ENCODE measurements at regions not wholly inside any gene's neighbourhood (a gene's known extent, or its start where the extent isn't known, plus 50 kb on each side); places are given as distances from the start of the nearest gene placed in this dataset.
"Not testable (repeated sequence)": the region's sequence is repeated elsewhere in the genome, so short reads cannot be mapped to it uniquely, and the experiment has no call there.

DNA sequence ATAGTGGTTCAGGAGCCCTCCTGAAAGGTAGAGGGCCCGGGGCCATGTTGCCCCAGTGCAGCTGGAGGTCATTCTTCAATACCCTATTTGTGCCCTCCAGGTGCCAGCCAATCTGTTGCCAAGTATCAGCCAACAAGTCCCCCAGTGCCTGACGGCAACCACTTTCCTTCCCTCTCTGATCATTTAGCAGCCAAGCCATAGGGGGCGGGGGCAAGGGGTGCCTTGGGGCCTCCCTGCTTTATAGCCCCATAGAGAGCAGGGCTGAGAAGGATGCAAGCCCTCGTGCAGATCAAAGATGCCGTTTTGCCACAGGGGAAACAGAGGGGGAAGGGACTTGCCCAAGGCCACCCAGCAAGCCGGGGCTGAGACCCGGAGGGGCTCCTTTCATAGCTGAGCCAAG, 149.0 kb upstream of the CHST15 start:
- no peak overlapping the region for H3K4me3 ChIP-seq
- DNase-seq, result no peak
- intact Hi-C loops (cut with DNase I, micrococcal nuclease), result no loop called here
- H3K4me1 ChIP-seq (ENCODE audit: low read depth), result no peaks in the 10 kb centered on the region
- H3K9me3 ChIP-seq, result no peaks in the 10 kb centered on the region
- no peak for TF ChIP-seq CTCF (IDR thresholded peaks at IDR 0.05)
- H3K36me3 ChIP-seq (ENCODE audit: low read depth), result no peaks in the 10 kb centered on the region
- no peak for ATAC-seq

DNA sequence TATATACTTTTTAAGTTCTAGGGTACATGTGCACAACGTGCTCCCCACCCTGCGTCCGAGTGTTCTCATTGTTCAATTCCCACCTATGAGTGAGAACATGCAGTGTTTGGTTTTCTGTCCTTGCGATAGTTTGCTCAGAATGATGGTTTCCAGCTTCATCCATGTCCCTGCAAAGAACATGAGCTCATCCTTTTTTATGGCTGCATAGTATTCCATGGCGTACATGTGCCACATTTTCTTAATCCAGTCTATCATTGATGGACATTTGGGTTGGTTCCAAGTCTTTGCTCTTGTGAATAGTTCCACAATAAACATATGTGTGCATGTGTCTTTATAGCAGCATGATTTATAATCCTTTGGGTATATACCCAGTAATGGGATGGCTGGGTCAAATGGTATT, 148.1 kb upstream of the CHST15 start:
- H3K4me1 ChIP-seq (ENCODE audit: low read depth); H3K36me3 ChIP-seq (ENCODE audit: low read depth); H3K9me3 ChIP-seq; ATAC-seq; intact Hi-C loops (cut with DNase I, micrococcal nuclease); DNase-seq; H3K4me3 ChIP-seq: not testable (repeated sequence)

GRCh38 chr10:124240839-124241291, 147.5 kb upstream of the CHST15 start:
- DNase-seq (no peak), ATAC-seq (no peak)
- intact Hi-C loops (cut with DNase I, micrococcal nuclease), result no loop called here
- Histone ChIP-seq H3K4me3 (no peak overlapping the region), H3K9me3 (no peaks in the 10 kb centered on the region), H3K4me1 (ENCODE audit: low read depth) (no peaks in the 10 kb centered on the region), H3K36me3 (ENCODE audit: low read depth) (no peaks in the 10 kb centered on the region)
- no peak for TF ChIP-seq CTCF (IDR thresholded peaks at IDR 0.05)

DNA sequence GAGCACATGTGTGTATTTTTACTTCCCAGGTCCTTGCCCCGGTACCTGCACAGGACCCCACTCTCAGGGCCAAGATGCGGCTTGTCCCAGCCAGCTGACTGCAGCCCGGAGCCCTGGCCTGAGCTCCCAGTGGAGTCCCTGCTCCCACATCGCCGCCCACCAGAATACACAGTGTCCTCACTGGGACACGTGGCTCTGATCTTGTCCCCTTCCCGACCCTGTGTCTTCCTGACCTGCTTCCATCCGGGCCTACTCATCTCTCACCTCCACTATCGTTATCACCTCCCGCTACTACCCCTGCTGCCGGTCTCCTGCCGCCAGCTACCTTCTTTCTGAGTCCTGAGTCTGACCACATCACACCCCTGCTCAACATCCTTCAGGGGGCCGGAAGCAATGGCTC, 146.3 kb upstream of the CHST15 start:
- no peaks in the 10 kb centered on the region for H3K36me3 ChIP-seq (ENCODE audit: low read depth)
- intact Hi-C loops (cut with DNase I, micrococcal nuclease), result no loop called here

GRCh38 chr10:124239134-124239533, 145.7 kb upstream of the CHST15 start:
- Histone ChIP-seq H3K4me3 (no peak overlapping the region), H3K9me3 (no peaks in the 10 kb centered on the region), H3K36me3 (ENCODE audit: low read depth) (no peaks in the 10 kb centered on the region), H3K4me1 (ENCODE audit: low read depth) (no peaks in the 10 kb centered on the region)
- TF ChIP-seq CTCF (IDR thresholded peaks at IDR 0.05), result no peak
- DNase-seq (no peak), ATAC-seq (no peak)
- intact Hi-C loops (cut with DNase I, micrococcal nuclease), result no loop called here

More for the DNA sequence above, 146.3 kb upstream of the CHST15 start:
- Histone ChIP-seq H3K9me3 (no peaks in the 10 kb centered on the region), H3K4me3 (no peak overlapping the region), H3K4me1 (ENCODE audit: low read depth) (no peaks in the 10 kb centered on the region)
- no peak for TF ChIP-seq CTCF (IDR thresholded peaks at IDR 0.05)
- no peak for DNase-seq
- ATAC-seq, result no peak

GRCh38 chr10:124238367-124238766, 145.0 kb upstream of the CHST15 start:
- Histone ChIP-seq H3K4me1 (ENCODE audit: low read depth) (no peaks in the 10 kb centered on the region), H3K9me3 (no peaks in the 10 kb centered on the region), H3K4me3 (no peak overlapping the region), H3K36me3 (ENCODE audit: low read depth) (no peaks in the 10 kb centered on the region)
- intact Hi-C loops (cut with DNase I, micrococcal nuclease), result no loop called here
- no peak for TF ChIP-seq CTCF (IDR thresholded peaks at IDR 0.05)
- ATAC-seq (no peak), DNase-seq (no peak)
